ENCODE measurements at regions not wholly inside any gene's neighbourhood (a gene's known extent, or its start where the extent isn't known, plus 50 kb on each side); places are given as distances from the start of the nearest gene placed in this dataset.

- H3K27ac ChIP-seq, result no peak overlapping the region
- TF ChIP-seq CTCF (conservative IDR thresholded peaks at IDR 0.05; ENCODE audit: low read depth), result no peak
- ChIA-PET POLR2A (ENCODE audit: low non-redundant PET) (no interaction called here), CTCF (no interaction called here)
- DNase-seq (ENCODE audit: low spot score), result no peak
These were observed 244.3 kb downstream of the METTL4 start for GRCh38 chr18:2326999-2327398.

- no peak for DNase-seq (ENCODE audit: low spot score)
- ChIA-PET POLR2A (ENCODE audit: low non-redundant PET) (no interaction called here), CTCF (no interaction called here)
- TF ChIP-seq CTCF (conservative IDR thresholded peaks at IDR 0.05; ENCODE audit: low read depth), result no peak
- H3K27ac ChIP-seq, result no peak overlapping the region
These were observed 240.5 kb downstream of the METTL4 start for GRCh38 chr18:2330764-2331163.

GRCh38 chr18:2331491-2331890, 239.8 kb downstream of the METTL4 start:
- DNase-seq (ENCODE audit: low spot score), result no peak
- POLR2A ChIA-PET (ENCODE audit: low non-redundant PET), result no interaction called here
- CTCF ChIA-PET, result no interaction called here
- no peak overlapping the region for H3K27ac ChIP-seq
- no peak for TF ChIP-seq CTCF (conservative IDR thresholded peaks at IDR 0.05; ENCODE audit: low read depth)

- ChIA-PET POLR2A (ENCODE audit: low non-redundant PET) (no interaction called here), CTCF (no interaction called here)
- DNase-seq (ENCODE audit: low spot score), result no peak
- no peak for TF ChIP-seq CTCF (conservative IDR thresholded peaks at IDR 0.05; ENCODE audit: low read depth)
- H3K27ac ChIP-seq, result no peak overlapping the region
These were observed 234.5 kb downstream of the METTL4 start for GRCh38 chr18:2336690-2337392.

- no peak for DNase-seq (ENCODE audit: low spot score)
- ChIA-PET POLR2A (ENCODE audit: low non-redundant PET) (no interaction called here), CTCF (no interaction called here)
These were observed 233.7 kb downstream of the METTL4 start for GRCh38 chr18:2337552-2338141.

GRCh38 chr18:2338601-2339000, 232.7 kb downstream of the METTL4 start:
- CTCF ChIA-PET, result no interaction called here
- no peak for TF ChIP-seq CTCF (conservative IDR thresholded peaks at IDR 0.05; ENCODE audit: low read depth)
- POLR2A ChIA-PET (ENCODE audit: low non-redundant PET), result no interaction called here
- no peak overlapping the region for H3K27ac ChIP-seq
- DNase-seq (ENCODE audit: low spot score), result no peak

More at GRCh38 chr18:2337552-2338141, 233.7 kb downstream of the METTL4 start:
- H3K27ac ChIP-seq, result no peak overlapping the region
- TF ChIP-seq CTCF (conservative IDR thresholded peaks at IDR 0.05; ENCODE audit: low read depth), result no peak
